ENCODE measurements at regions not wholly inside any gene's neighbourhood (a gene's known extent, or its start where the extent isn't known, plus 50 kb on each side); places are given as distances from the start of the nearest gene placed in this dataset.
"Not testable (repeated sequence)": the region's sequence is repeated elsewhere in the genome, so short reads cannot be mapped to it uniquely, and the experiment has no call there.

DNA sequence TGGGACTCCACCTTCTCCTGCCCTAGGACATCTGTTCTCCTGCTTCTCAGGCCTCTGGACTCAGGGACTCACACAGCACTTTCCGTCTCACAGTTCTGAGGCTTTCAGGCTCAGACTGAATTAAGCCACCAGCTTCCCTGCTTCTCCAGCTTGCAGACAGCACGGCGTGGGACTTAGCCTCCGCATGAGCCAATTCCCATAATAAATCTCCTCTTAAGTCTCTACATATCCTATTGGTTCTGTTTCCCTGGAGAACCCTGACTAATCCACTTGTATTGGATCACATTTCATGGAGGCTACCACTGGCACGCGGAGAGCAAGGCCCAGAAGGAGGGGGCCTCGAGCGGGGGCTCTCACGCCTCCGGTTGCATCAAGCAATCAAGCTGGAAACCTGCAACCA is 1313.6 kb downstream of the TBC1D22A start:
- DNase-seq = no peak

GRCh38 chr22:48075604-48076003 is 1313.2 kb downstream of the TBC1D22A start:
- DNase-seq = no peak

DNA sequence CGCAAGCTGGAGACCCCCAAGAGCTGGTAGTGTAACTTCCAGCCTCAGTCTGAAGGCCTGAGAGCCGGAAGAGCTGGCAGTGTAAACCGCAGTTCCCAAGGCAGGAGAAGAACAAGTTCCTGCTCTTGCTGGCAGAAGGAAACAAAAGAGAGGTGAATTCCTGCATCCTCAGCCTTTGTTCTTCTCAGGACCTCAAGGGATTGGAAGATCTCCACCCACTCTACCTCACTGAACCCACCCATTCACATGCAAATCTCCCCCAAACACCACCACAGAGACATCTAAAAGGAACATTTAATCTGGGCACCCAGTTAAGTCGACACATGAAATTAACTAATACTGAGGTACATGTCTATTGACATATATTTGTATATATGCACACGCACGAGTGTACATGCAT is 1310.3 kb downstream of the TBC1D22A start:
- DNase-seq = no peak

GRCh38 chr22:48071828-48072227 is 1309.4 kb downstream of the TBC1D22A start:
- DNase-seq = no peak

GRCh38 chr22:48071305-48071704 is 1308.9 kb downstream of the TBC1D22A start:
- no peak for DNase-seq

GRCh38 chr22:48070760-48071159 is 1308.3 kb downstream of the TBC1D22A start:
- no peak for DNase-seq

DNA sequence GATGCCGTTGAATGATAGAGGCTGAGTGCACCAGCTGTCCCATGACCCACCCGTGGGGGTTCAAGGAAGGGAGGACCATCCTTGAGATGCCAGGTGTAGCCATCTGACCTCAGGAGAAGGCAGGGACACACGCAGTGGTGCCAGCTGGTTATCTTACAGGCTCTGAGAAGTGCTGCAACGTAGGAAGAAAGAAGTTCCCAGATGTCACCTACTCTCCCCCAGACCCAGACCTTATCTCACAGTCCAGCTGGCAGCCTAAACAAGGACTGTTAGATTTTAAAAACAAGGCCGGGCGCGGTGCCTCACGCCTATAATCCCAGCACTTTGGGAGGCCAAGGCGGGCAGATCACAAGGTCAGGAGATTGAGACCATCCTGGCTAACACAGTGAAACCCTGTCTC is 1307.6 kb downstream of the TBC1D22A start:
- no peak for DNase-seq

- no peak for DNase-seq
Observed at GRCh38 chr22:48069256-48069655, 1306.8 kb downstream of the TBC1D22A start.

GRCh38 chr22:48068323-48068885 is 1306.0 kb downstream of the TBC1D22A start:
- no peak for DNase-seq

DNA sequence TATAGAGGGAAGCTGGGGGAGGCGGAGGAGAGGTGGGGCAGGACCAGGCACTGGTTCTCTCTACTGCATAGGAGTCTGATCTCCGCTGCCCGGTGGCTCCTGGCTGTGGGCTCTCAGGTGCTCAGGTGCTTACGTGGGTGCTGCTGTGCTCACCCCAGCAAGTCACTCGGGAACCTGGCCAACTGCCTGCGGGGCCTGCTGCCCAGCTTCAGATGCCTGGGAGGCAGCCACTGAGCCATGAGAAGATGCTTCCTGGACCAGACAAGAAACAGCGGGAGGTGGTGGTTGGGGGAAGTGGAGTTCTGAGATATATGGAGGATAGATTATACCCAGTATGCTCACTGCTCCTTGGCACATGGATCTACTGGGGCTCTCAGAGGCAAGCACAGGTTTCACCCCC is 1303.4 kb downstream of the TBC1D22A start:
- DNase-seq = no peak

- no peak for DNase-seq
Observed at GRCh38 chr22:48061726-48062125, 1299.3 kb downstream of the TBC1D22A start.

DNA sequence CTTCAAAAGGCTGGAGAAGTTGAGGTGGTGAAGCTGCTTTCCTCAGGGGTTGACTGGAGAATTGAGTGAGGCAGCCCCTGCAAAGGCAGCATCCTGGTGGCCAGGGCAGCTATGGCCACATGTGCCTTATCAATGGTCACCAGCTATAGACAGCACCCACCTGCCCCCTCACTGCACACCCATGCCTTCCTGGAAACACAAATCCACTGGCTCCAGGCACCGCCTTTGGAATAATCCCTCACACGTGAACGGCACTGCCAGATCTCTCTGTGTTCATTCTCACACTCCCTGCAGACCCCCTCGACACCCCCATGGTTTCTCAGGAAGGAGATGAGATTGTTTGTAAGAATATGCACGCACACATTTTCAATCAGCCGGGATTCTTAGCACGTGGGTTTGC is 1297.8 kb downstream of the TBC1D22A start:
- no peak for DNase-seq

DNA sequence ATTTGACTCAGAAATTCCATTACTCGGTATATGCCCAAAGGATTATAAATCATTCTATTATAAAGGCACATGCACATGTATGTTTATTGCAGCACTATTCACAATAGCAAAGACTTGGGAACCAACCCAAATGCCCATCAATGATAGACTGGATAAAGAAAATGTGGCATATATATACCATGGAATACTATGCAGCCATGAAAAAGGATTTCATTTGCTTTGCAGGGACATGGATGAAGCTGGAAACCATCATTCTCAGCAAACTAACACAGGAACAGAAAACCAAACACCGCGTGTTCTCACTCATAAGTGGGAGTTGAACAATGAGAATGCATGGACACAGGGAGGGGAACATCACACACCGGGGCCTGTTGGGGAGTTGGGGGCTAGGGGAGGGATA is 1297.1 kb downstream of the TBC1D22A start:
- DNase-seq = not testable (repeated sequence)

DNA sequence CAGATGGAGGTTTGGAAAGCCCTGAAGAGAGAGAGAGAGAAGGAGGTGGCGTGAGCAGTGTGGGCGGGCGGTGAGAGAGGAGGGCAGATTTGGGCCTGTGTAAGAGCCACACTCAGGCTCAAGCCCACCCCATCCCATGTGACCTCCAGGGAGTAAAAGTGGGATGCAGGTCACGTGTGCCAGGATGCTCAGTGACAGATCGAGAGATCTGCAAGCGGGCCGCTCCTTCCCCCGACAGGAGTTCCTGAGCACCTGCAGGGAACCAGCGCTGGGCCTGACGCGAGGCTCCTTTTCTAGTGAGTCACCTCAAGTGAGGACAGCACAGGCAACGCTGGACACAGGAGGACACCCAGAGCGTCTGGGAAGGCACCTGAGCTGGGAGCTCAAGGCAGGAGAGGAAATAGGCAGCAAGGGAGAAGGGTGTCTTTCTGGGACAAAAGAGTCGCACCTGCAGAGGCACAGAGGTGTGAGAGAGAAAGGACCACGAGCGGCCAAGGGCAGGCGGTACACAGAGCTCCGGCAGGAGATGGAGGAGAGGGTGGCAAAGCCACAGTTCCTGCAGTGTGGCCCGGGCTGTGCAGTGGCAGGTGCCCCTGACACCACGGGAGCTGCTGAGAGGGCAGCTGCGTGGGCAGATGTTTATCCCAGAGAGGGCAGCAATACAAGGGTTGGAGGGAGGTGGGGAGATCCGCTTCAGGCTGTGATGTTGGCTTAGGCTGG is 1294.8 kb downstream of the TBC1D22A start:
- DNase-seq = no peak

DNA sequence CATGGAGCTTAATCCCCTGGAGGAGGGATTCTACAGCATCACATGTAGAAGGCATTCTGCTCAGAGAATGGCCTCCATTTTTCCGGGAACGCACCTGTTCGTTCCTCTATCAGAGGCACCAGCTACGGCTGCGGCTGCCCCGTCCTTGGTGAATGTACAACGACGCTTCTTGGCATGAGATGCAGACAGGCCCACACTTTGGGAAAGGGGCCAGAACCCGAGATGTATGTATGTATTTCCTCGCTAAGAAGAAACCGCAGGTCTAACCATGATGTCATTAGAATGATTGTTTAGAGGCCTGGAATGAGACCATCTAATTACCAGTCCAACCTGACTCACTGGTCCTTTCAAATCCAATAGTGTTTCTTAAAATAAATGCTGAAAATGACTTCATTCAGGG is 1293.4 kb downstream of the TBC1D22A start:
- DNase-seq = no peak

DNA sequence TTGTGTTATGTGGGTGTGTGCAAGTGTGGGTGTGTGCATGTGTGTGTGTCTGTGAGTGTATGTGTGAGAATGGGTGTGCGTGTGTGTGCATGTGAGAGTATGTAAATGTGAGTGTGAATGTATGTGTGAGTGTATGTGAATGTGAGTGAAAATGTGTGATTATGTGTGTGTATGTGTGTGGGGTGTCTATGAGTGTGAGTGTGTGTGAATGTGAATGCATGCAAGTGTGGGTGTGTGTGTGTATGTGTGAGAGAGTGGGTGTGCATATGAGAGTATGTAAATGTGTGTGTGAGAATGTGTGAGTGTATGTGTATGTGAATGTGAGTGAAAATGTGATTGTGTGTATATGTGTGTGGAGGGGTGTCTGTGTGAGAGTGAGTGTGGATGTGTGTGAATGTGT is 1292.7 kb downstream of the TBC1D22A start:
- DNase-seq = no peak

- no peak for DNase-seq
Observed at GRCh38 chr22:48054596-48054995, 1292.1 kb downstream of the TBC1D22A start.

DNA sequence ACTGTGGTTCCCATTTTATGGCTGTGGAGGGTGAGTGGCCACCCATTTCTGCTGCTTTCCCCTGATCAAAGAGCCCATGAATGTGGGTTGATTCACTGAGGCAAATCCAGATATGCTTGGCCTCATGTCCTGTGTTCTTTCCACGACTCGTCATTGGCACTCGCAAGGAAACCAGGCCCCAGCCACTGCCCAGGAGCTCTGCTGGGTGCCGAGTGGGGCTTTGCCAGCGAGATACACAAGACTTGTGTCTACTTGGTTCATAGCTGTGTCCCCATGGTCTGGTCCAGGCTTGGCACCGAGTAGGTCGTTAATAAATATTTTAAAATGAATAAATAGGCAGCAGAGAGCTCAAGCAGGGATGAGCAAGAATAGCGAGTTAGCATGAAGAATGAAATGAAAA is 1291.5 kb downstream of the TBC1D22A start:
- no peak for DNase-seq

DNA sequence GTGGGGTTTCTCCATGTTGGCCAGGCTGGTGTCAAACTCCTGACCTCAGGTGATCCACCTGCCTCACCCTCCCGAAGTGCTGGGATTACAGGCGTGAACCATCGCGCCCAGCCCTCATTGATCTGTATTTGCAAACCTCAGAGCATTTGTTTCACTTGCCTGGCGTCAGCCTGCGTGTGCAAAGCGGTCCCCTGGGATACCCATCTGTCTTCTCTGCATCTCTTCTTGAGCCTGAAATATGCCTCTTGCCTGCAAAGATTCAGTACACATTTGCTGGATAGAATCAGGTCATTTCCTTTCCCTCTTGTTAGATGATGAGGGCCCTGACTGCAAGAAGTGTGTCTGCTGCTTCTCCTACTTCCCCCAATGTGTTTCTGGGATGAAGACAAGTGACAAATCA is 1291.0 kb downstream of the TBC1D22A start:
- no peak for DNase-seq

GRCh38 chr22:48052621-48052890 is 1290.1 kb downstream of the TBC1D22A start:
- no peak for DNase-seq

- no peak for DNase-seq
Observed at GRCh38 chr22:48051796-48052620, 1289.6 kb downstream of the TBC1D22A start.

DNA sequence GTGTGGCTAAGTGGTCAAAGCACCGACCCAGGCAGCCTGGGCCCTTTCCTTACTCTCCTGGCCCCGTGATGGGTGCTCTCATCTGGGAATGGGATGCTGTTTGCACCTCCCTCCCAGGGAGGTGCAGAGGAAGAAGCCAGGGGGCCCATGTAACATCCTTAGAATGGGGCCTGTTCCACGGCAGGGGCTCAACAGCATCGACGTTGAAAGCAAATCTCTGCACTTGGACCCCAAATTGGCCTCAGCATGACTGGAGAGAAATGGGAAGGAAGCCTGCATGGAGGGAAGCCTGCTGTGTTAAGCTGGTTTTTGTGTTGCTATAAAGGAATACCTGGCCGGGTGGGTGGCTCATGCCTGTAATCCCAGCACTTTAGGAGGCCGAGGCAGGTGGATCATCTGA is 1288.4 kb downstream of the TBC1D22A start:
- no peak for DNase-seq

- no peak for DNase-seq
Observed at GRCh38 chr22:48049116-48049515, 1286.7 kb downstream of the TBC1D22A start.

GRCh38 chr22:48047722-48048500 is 1285.5 kb downstream of the TBC1D22A start:
- no peak for DNase-seq

Measured in CD4-positive, alpha-beta T cell treated with Interleukin-17A for 4 hours (primary cell).